OCI-LY7 (cell line): ENCODE measurements at regions not wholly inside any gene's neighbourhood (a gene's known extent, or its start where the extent isn't known, plus 50 kb on each side); places are given as distances from the start of the nearest gene placed in this dataset.

Experiments used
- CTCF ChIP-seq: fragments of 200-600 bp; sonication (generic); conservative IDR thresholded peaks from 2 replicates; pipeline ENCODE4 v1.5.1; 2014; ENCODE audit warnings: mild to moderate bottlenecking, antibody characterized with exemption, low read length, moderate library complexity, mixed read lengths
- EZH2phosphoT487 ChIP-seq: fragments of 200-600 bp; sonication (generic); IDR thresholded peaks from 2 replicates; pipeline ENCODE4 v1.6.1; 2018; ENCODE audit warnings: low read depth, borderline replicate concordance, mild to moderate bottlenecking, mixed run types, antibody characterized with exemption, low read length, moderate library complexity, mixed read lengths

DNA sequence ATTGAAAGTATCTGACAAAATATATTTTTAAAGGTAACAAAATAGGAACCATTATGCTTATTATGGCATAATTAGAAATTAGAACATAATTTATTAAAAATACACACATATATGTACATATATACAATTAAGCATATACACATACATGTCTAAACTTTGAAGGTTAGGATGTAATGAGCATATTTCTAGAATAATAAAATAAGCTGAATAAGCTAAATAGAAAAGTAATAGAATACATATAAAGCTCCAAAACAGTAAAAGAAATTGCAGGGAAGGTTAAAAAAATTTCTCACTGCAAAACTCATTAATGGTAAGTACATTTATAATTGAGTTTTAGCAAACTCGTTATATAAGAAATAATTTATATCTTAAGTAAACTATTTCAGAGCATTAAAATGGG lies 1561.5 kb upstream of the ZEB2 start:
- no peak for TF ChIP-seq CTCF
- TF ChIP-seq EZH2phosphoT487: no peak
